C4-2B (cell line): ENCODE measurements at regions not wholly inside any gene's neighbourhood (a gene's known extent, or its start where the extent isn't known, plus 50 kb on each side); places are given as distances from the start of the nearest gene placed in this dataset.

Source experiments
- CTCF ChIP-seq: fragments of 450-650 bp; conservative IDR thresholded peaks from 2 replicates; pipeline ENCODE4 v1.5.1; 2017; ENCODE audit warnings: mild to moderate bottlenecking
- ZFX ChIP-seq: fragments of 450-650 bp; IDR thresholded peaks from 2 replicates; pipeline ENCODE4 v1.6.1; 2017

- no peak for TF ChIP-seq CTCF
- TF ChIP-seq ZFX = no peak
These were observed 94.6 kb upstream of the PGR start for GRCh38 chr11:101224221-101224620.
